Esophagus squamous epithelium (tissue), 4 donors: ENCODE measurements at regions not wholly inside any gene's neighbourhood (a gene's known extent, or its start where the extent isn't known, plus 50 kb on each side); places are given as distances from the start of the nearest gene placed in this dataset.

Experiments used
- CTCF ChIP-seq, 6 experiments: fragments of 450-650 bp in 4 of 6; fragments of 200-600 bp in 2 of 6; sonication (generic) in 2 of 6; IDR thresholded peaks; one replicate each; pipeline ENCODE4 v1.5.1; 2016 to 2019; ENCODE audit warnings: antibody characterized with exemption in 6 of 6, mild to moderate bottlenecking in 4 of 6, moderate library complexity in 4 of 6
- POLR2A ChIP-seq, 4 donors: fragments of 450-650 bp; IDR thresholded peaks; one replicate each; pipeline ENCODE4 v1.6.1; 2017; ENCODE audit warnings: antibody characterized with exemption in 4 of 4, mild to moderate bottlenecking in 4 of 4, moderate library complexity in 3 of 4

- TF ChIP-seq CTCF (IDR thresholded peaks at IDR 0.05) (no peak), POLR2A (IDR thresholded peaks at IDR 0.05) (no peak)
These were observed 433.3 kb downstream of the TOX3 start for GRCh38 chr16:52113533-52114183.
